ENCODE measurements at regions not wholly inside any gene's neighbourhood (a gene's known extent, or its start where the extent isn't known, plus 50 kb on each side); places are given as distances from the start of the nearest gene placed in this dataset.
A peak's percentile ranks its signal among the peaks of the same experiment; 100 is the strongest.

- DNase-seq, result no peak
- Histone ChIP-seq H3K4me1 (ENCODE audit: control insufficient read depth in 5 of 5, insufficient read depth in 5 of 5, low read length in 5 of 5) (peaks cover 0 to 4% (median 0%) of the 10 kb centered on the region in 5 donors), H3K36me3 (ENCODE audit: control insufficient read depth in 4 of 4, insufficient read depth in 4 of 4, low read length in 4 of 4) (no peaks in the 10 kb centered on the region), H3K9me3 (ENCODE audit: control insufficient read depth in 4 of 4, insufficient read depth in 3 of 4, low read length in 3 of 4) (no peaks in the 10 kb centered on the region), H3K4me3 (no peak overlapping the region), H3K9ac (ENCODE audit: insufficient read depth in 1 of 2, low read length in 2 of 2) (no peak overlapping the region), H3K27me3 (ENCODE audit: control insufficient read depth in 3 of 3, insufficient read depth in 3 of 3, low read length in 2 of 3) (no peaks in the 10 kb centered on the region), H3K27ac (ENCODE audit: low read depth in 1 of 2, low read length in 1 of 2) (peak overlapping the region in 1 of 2 donors; percentile 36)
- TF ChIP-seq, protein P1, sequence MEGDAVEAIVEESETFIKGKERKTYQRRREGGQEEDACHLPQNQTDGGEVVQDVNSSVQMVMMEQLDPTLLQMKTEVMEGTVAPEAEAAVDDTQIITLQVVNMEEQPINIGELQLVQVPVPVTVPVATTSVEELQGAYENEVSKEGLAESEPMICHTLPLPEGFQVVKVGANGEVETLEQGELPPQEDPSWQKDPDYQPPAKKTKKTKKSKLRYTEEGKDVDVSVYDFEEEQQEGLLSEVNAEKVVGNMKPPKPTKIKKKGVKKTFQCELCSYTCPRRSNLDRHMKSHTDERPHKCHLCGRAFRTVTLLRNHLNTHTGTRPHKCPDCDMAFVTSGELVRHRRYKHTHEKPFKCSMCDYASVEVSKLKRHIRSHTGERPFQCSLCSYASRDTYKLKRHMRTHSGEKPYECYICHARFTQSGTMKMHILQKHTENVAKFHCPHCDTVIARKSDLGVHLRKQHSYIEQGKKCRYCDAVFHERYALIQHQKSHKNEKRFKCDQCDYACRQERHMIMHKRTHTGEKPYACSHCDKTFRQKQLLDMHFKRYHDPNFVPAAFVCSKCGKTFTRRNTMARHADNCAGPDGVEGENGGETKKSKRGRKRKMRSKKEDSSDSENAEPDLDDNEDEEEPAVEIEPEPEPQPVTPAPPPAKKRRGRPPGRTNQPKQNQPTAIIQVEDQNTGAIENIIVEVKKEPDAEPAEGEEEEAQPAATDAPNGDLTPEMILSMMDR (IDR thresholded peaks at IDR 0.05; ENCODE audit: control extremely low read depth, extremely low read depth), result no peak
- ATAC-seq (ENCODE audit: insufficient read depth, low FRiP score), result no peak
- WGBS, 2 donors, result 80 to 89% methylated on average over 2 of the region's 2 CpGs
These were observed 117.3 kb upstream of the NOCT start for GRCh38 chr4:138898282-138898681.

- H3K27me3 ChIP-seq (ENCODE audit: control insufficient read depth in 3 of 3, insufficient read depth in 3 of 3, low read length in 2 of 3), result no peaks in the 10 kb centered on the region
- H3K9ac ChIP-seq (ENCODE audit: insufficient read depth in 1 of 2, low read length in 2 of 2), result no peak overlapping the region
- WGBS, 2 donors, result 60 to 75% methylated on average over 2 of the region's 2 CpGs
- DNase-seq (no peak), ATAC-seq (ENCODE audit: insufficient read depth, low FRiP score) (no peak)
- H3K36me3 ChIP-seq (ENCODE audit: control insufficient read depth in 4 of 4, insufficient read depth in 4 of 4, low read length in 4 of 4), result no peaks in the 10 kb centered on the region
- H3K4me1 ChIP-seq (ENCODE audit: control insufficient read depth in 5 of 5, insufficient read depth in 5 of 5, low read length in 5 of 5), result peaks cover 0 to 4% (median 0%) of the 10 kb centered on the region in 5 donors
- H3K27ac ChIP-seq (ENCODE audit: low read depth in 1 of 2, low read length in 1 of 2), result peak overlapping the region in 1 of 2 donors; percentile 36
- no peaks in the 10 kb centered on the region for H3K9me3 ChIP-seq (ENCODE audit: control insufficient read depth in 4 of 4, insufficient read depth in 3 of 4, low read length in 3 of 4)
- TF ChIP-seq, protein P1 (IDR thresholded peaks at IDR 0.05; ENCODE audit: control extremely low read depth, extremely low read depth), result no peak
- no peak overlapping the region for H3K4me3 ChIP-seq
These were observed 117.8 kb upstream of the NOCT start for GRCh38 chr4:138897811-138898226.

GRCh38 chr4:138894709-138895108, 120.9 kb upstream of the NOCT start:
- Histone ChIP-seq H3K27ac (ENCODE audit: low read depth in 1 of 2, low read length in 1 of 2) (no peak overlapping the region), H3K27me3 (ENCODE audit: control insufficient read depth in 3 of 3, insufficient read depth in 3 of 3, low read length in 2 of 3) (no peaks in the 10 kb centered on the region), H3K9me3 (ENCODE audit: control insufficient read depth in 4 of 4, insufficient read depth in 3 of 4, low read length in 3 of 4) (no peaks in the 10 kb centered on the region), H3K4me3 (no peak overlapping the region), H3K4me1 (ENCODE audit: control insufficient read depth in 5 of 5, insufficient read depth in 5 of 5, low read length in 5 of 5) (peaks cover 0 to 4% (median 1%) of the 10 kb centered on the region in 5 donors), H3K9ac (ENCODE audit: insufficient read depth in 1 of 2, low read length in 2 of 2) (no peak overlapping the region), H3K36me3 (ENCODE audit: control insufficient read depth in 4 of 4, insufficient read depth in 4 of 4, low read length in 4 of 4) (no peaks in the 10 kb centered on the region)
- WGBS, 2 donors, result 67 to 77% methylated on average over 1 of the region's 1 CpG
- TF ChIP-seq, protein P1 (IDR thresholded peaks at IDR 0.05; ENCODE audit: control extremely low read depth, extremely low read depth), result no peak
- DNase-seq, result no peak
- peak; percentile 56 for ATAC-seq (ENCODE audit: insufficient read depth, low FRiP score)

GRCh38 chr4:138894011-138894410, 121.6 kb upstream of the NOCT start:
- H3K27ac ChIP-seq (ENCODE audit: low read depth in 1 of 2, low read length in 1 of 2), result no peak overlapping the region
- no peak overlapping the region for H3K9ac ChIP-seq (ENCODE audit: insufficient read depth in 1 of 2, low read length in 2 of 2)
- H3K27me3 ChIP-seq (ENCODE audit: control insufficient read depth in 3 of 3, insufficient read depth in 3 of 3, low read length in 2 of 3), result no peaks in the 10 kb centered on the region
- no peaks in the 10 kb centered on the region for H3K36me3 ChIP-seq (ENCODE audit: control insufficient read depth in 4 of 4, insufficient read depth in 4 of 4, low read length in 4 of 4)
- H3K9me3 ChIP-seq (ENCODE audit: control insufficient read depth in 4 of 4, insufficient read depth in 3 of 4, low read length in 3 of 4), result no peaks in the 10 kb centered on the region
- TF ChIP-seq, protein P1 (IDR thresholded peaks at IDR 0.05; ENCODE audit: control extremely low read depth, extremely low read depth), result no peak
- H3K4me3 ChIP-seq, result no peak overlapping the region
- DNase-seq (no peak), ATAC-seq (ENCODE audit: insufficient read depth, low FRiP score) (no peak)
- peaks cover 0 to 4% (median 1%) of the 10 kb centered on the region in 5 donors for H3K4me1 ChIP-seq (ENCODE audit: control insufficient read depth in 5 of 5, insufficient read depth in 5 of 5, low read length in 5 of 5)
